ENCODE measurements at regions not wholly inside any gene's neighbourhood (a gene's known extent, or its start where the extent isn't known, plus 50 kb on each side); places are given as distances from the start of the nearest gene placed in this dataset.
"Not testable (repeated sequence)": the region's sequence is repeated elsewhere in the genome, so short reads cannot be mapped to it uniquely, and the experiment has no call there.

DNA sequence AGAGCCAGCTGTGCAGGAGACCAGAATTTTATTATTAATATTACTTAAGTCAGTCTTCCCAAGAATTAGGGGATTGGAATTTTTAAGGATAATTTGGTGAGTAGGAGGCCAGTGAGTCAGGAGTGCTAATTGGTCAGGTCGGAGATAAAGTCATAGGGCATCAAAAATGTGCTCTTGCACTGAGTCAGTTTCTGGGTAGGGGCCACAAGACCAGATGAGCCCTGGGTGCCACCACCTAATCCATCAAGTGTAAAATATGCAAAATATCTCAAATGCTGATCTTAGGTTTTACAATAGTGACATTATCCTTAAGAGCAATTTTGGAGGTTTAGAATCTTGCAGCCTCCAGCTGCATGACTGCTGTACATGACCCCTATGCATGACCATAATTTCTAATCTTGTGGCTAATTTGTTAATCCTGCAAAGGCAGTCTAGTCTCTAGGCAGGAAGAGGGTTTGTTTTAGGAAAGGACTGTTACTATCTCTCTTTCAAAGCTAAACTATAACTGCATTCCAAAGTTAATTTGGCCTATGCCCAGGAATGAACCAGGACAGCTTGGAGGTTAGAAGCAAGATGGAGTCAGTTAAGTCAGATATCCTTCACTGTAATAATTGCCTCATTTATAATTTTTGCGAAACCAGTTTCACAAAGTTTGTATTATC, 215.9 kb downstream of the RNF152 start:
- no peak for DNase-seq

DNA sequence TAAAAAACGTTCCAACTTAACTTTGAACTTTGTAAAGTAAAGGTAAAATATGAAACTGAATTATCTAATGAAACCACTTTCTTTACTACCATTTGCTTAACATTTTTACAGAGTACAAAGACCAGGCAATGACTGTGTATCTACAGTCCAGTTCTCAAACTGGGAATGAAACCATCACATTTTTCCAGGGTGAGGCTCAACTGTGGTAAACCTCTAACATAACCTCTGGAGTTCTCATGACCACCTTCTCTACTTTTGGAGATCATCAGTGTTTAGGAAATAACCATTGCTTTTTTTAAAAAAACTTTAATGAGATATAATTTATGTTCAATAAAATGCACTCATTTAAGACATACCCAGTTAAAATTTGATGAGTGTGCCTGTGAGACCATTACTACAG, 223.5 kb downstream of the RNF152 start:
- no peak for DNase-seq

DNA sequence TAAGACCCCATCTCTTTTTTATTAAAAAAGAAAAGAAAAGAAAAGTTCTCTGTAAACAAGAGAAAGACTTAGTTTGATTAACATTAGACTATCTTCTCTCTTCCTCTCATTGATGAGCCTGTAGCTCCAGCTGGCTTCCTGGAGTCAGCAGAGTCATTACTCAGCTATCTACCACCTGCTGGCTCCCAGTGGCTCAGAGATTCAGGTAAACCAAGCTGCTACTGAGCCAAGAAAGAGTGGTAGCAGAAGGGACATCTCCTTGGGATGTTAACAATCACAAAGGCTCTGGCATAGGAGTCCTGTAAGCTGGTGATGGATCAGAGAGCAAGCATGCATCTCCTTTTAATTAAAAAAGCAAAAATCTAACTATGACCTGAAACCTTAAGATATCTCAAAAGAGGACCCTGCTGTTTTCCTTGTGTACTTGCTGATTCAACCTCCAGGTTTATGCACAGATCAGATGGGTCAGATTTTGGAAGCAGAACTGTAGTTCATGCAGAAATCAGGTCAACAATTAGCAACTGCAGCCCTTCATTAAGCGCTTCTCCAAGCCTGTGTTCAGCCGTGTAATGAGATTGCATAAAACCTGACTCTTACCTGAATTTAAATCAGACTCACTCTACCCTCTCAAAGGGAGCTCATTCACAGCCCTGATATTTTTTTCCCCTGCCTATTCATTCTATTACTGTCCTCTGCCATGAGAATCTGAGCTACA, 225.8 kb downstream of the RNF152 start:
- no peak for DNase-seq

DNA sequence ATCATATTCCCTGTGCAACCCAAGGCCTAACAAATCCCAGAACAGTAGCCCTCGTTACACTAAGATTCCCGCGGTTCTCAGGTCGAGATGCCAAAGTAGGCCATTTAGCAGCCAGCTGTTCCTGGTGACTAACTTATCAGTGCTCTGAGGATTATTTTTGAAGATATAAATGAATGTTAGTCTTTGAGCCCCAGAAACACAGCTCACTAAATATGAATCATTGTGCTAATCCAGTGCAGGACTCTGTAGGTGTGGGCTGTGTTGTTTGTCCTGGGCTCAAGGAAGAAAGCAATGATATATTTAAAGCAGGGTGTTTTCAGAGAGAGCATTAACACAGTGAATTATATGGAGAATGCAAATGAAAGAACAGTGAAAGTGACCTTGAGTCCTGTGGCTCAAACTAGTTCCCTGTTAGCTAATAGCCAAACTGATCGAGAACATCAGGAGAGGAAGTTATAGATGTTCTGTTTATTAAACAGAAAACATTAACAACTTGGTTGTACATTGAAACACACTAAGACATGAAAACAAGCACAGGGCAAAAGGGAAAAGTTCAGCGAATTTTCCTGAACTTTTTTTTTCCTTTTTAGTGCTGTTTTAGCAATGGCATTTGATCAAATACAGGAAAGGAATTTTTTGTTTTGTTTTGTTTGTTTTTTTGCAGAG, 228.3 kb downstream of the RNF152 start:
- no peak for DNase-seq

DNA sequence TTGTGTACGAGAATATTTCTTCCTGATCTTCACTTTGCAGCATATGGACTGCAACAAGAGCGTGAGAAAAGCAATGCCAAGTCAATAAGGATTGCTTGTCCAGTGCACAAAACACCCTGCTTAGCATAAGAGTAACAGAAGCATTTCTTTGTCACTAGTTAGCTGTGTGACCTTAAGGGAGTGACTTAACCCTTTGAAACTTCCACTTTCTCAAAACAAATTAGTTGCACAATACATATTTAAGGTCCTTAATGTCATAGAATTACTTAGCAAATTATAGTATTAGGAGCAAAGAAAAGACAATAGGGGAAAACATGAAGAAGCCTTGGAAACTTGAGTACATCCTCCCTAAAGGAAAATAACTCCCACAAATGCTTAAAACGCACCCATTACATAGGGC, 230.1 kb downstream of the RNF152 start:
- no peak for DNase-seq

DNA sequence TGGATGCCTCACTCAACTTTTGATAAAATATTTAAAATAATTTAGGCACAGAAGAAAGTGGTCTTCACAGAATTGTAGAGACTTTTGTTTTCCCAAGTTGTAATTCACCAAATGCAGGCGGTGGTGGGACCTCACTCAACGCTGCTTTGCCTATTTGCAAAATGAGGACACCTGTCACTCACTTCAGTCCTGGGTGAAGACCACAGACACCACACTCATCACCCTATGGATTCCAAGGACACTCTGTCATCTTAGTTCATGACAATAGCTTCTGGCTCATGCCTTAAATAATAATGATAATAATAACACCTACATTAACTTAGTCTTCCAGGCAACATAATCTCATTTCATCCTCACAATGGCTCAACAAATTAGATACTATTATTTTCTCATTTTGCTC, 234.4 kb downstream of the RNF152 start:
- no peak for DNase-seq

DNA sequence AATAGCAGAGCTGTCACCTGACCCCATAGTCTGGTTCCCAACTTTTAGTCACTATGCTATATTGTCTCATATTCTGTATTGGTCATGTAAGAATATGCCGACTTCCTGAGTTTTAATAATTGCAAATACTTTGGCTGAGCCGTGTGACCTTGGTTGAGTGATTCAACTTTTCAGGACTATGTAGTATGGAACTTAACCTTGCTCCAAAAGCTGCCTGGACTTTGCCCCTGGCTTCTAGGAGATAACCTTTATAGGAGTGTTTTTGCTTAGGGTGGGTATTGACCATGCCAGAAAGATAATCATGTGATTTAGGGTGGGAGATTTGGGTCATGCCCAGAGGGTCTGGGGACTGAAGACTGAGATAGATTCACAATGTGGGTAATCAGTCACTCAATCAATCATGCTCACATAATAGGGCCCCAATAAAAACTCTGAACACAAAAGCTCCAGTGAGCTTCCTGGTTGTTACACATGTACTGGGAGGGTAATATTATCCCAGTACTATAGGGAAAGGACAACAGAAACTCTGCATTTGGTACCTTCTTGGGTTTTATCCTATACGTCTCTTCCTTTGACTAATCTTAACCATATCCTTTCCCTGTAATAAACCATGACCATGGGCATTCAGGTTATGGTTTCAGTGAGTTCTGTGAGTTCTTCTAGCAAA, 235.6 kb downstream of the RNF152 start:
- no peak for DNase-seq

DNA sequence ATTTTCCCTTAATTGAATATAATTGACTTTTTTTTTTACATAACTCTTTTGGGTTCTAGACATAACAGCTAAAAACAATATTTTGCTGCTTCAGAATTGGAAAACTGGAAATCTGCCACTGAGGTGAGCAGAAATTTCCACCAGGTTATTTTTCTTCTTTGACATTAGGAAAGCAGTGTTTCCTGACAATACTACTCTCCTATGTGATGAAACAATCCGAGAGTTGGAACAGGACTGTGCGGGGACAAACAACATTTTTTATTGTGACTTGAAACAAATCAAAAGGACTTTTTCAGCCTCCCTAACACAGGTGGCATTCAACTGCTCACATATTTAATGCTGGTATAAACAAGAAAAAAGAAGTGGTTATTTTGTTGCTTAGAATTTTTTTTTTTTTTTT, 237.2 kb downstream of the RNF152 start:
- no peak for DNase-seq

DNA sequence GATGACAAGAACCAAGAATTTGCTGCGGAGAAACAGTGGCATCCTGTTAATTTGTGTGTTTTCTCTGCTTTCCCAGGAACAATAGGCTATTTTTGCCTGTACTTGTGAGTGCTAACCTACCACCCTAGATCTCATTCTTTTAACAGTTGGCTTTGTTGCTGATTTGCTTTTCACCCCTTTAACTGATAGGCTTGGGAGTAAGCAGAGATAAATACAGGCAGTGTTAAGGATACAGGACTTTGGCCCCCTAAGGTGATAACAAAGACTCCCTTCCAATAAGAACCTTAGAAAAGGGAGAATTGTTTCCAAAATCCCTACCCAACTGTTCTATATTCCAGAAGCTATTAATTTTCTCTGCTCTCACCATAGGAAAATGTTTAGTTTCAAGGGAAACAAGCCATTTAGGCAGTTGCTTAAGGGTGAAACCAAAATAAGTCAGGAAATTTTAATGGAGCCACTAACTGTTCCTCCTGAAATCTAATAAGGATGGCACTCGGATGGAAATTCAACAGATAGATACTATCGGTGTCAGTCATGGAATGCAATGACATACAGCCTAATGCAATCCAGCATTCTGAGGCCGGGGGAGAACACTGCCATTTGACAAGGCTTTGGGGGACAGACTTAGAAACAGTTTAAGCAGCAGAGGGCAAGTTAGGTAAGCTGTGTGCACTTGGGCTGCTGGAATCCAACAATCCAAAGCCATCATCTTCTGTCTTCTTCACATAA, 238.8 kb downstream of the RNF152 start:
- no peak for DNase-seq

DNA sequence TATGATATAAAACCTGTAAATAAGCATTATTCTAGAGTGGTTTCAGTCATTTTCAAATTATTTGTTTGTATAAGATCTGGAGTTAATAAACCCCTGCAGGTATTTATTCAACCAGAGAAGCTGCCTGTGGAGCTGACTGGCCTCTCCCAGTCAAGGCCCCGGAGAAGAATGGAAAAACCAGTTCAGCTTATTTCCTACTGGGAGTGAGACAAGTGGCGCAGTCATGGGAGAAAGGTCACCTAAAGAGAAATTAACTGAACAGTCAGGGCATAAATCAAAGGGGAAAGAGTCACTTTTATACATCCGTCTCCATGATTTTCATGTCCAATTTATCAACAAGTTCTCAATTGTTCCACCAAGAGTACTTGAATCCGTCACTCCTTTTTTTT, 240.9 kb downstream of the RNF152 start:
- DNase-seq = no peak

DNA sequence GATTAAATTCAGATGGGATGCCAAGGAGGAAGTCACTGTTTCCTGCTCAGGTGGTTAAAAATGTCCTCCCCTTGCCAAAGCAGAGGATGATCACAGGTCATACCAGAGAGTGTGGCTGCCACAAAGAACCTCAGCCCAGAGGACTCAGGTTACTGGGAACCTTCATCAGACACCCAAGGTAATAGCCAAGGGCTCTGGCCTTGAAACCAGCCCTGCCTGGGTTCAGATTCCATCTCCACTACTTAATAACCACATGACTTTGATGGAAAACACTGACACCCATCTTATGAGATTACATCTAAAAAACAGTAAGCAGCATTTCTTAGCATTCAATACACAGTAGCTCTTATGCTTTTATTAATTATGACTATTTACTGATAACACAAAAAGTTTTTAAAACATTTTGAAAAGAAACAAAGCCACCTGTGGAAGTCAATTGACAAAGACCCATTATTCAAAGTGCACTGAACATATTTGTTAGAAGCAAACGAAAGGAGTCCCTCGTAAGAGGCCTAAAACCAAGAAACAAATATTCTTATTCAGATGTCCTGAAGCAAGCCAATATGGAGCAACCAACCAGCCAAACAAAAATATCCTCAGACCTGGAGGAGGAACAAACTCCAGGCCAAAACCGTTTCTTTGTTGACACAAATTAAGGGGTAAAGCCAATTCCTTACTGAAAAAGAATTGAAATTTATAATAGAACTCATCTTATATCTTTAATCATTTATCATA, 241.5 kb downstream of the RNF152 start:
- DNase-seq = no peak

DNA sequence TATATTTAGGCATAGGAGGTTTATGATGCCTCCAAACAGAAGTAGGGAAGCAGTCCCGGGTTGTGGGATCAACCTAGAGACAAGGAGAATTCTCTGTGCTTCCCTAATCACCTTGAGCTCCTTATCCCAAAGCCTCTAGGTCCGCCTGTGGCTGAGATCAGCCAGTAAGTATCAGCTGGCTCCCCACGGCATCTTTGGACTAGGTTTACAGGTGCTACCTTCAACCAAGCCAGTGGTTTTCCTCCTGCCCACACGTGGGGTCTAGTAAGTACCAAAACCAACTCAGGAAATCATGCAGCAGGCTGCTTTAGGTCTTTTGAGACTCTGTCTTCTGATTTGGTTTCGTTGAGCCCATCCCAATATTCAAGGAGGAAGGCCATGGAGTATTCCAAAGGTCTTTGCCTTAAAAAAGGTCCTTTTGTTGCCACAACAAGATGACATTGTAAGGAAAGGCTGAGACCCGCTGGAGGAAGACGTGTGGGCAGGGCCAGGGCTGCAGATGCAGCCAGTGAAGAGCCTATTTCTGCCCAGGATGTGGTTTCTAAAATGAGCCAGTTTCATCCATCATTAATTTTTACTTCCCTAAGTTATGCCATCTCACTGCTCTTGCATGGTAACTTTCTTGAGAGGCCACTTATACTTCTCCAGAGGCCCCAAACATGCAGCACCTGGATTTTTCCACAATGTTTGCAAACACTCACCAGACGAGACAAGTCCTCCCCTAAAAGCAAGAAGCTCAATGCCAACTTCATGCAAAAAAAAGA, 248.7 kb downstream of the RNF152 start:
- no peak for DNase-seq

DNA sequence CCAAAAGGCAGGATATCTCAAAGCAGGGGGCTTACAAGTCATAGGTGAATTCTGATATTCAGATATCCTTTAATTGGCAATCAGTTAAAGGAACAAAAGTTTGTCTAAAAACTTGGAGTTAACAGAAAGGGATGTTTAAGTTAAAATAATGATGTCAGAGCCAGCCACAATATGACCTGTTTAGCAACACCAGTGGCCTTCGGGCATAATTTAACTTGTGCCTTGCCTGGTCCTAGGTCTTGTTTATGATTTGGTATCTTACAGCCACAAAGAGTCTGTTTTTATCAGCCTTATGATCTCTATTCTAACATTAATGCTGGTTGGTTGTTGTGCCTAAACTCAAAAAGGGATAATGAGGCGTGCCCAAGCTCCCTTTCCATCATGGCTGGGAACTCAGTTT, 252.9 kb downstream of the RNF152 start:
- no peak for DNase-seq

DNA sequence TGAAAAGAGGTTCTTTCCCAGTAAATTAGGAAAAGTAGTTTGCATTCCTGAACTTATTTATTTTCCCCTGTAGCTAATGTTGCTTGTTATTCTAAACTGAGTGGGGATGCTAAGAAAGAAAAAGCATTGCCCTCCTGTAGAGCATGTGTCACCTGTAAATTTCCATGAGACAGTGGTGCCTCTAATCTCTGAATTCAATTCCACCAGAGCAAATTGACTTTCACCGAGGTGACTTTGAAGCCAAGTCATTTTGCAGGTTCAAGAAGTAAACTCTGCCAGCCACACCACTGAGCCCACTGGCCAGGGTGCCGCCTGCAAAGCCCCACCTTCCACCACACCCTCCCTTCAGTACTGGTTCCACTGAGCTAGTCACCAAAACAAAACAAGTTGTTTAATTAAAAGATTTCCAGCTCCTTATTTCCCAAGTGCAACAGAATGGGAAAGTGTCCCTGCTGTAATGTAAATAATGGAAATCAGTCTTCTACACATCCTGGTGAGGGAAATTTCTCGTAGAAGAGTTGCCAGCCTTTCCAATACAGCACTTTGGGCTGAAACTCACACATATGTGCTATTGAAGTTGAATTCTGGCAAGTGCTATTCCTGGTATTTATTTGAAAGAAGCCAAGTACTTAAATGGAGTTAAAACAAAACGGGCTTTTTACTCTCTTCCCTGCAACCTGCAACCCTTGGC, 254.8 kb downstream of the RNF152 start:
- DNase-seq = peak; percentile 17

DNA sequence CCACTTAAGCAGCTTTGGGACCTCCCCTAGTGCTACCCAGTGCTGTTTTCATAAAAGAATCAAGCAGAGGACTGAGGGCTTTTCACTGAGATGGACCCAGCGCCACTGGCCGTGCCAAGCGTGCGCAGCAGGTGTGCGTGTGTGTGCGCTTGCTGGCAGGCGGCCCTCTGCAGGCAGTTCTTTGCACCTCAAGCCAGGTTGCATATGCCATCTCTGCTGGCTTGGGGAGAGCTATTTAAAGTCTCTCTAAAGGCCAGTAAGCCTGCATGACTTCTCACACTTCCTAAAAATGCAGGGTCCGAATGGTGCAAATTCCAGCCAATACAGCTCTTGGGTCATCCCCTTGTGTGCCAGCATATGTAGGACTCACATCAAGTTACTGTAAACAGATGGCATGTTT, 255.5 kb downstream of the RNF152 start:
- DNase-seq = no peak

DNA sequence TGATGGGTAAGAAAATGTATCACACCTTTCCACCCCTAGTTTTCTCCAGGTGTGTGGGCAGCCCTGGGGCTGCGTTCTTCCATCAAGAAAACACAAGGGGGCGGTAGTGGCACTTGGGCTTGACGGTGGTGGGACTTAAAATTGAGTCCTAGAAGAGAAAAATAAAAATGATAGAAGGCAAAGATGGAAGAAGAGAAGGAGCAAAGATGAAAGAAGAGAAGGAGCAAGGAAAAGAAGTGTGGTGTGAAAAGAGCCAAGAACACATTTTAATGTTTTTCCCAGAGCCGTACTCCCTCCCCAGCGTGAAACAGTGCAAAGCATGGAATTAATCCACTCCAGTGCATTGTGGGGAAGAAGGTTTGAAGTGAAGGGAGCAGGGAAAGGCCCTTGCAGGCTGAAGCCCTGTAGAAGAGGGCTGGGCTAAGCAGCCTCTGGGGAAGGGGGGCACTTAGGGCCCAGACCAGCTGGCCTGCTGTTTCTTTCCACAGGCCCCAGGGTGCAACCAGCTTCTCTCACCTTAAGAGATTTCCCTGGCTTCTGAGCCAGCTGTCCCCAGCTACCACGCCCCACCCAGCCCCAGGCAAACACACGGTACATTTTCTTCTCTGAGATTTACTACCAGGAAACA, 256.8 kb downstream of the RNF152 start:
- DNase-seq = peak; percentile 34

DNA sequence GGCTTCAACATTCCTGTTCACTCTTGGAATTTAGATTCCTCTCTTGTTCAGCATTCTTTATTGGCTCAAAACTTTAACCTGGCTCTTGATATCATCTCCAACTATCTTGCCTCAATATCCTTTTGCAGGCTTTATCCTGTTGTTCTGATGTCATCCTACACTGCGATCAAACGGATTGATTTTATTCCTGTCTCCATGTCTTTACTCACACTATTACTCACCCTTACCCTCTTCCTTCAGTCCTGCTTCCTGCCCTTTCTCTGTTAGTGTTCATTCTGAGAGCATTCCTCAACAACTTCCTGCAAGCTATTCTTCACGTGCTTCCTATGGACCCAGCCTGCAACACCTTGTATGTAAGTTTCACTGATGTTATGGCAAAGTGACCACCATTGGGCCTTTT, 264.7 kb downstream of the RNF152 start:
- DNase-seq = no peak

DNA sequence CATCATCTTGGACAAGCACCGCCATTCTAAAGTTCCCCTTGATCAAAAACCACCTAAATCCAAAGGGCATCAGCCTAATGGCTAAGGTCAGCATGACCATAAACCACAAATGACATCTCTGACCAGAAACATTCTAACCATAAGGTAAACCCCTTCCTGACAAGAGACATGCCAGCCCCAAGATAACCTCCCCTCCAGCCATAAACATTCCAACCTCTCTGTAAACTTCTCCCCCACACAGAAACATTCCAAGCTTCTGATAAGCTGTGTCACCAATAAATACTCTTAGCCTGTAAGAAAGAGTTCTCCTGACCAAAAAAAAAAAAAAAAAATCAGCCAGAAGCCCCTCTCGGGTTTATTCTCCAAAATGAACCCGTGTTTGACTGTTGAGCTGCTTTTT, 268.2 kb downstream of the RNF152 start:
- not testable (repeated sequence) for DNase-seq

DNA sequence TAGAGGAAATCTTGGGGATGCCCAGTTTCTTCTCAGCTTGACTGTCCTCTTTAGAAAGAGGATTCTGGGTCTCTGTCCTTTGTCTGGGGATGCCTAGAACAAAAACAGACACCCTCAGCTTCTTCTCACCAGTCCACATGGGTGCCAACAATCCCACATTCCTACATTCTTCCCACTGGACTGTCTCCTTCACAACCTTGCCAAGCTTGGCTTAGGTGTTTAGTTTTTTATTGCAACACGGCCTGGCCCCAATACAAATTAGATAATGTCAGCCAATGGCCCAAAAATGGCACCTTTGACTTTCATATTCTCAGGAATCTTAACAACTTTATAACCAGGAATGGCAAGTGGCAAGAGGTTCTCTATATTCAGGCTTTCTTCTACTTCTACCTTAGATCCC, 273.0 kb downstream of the RNF152 start:
- DNase-seq = no peak

DNA sequence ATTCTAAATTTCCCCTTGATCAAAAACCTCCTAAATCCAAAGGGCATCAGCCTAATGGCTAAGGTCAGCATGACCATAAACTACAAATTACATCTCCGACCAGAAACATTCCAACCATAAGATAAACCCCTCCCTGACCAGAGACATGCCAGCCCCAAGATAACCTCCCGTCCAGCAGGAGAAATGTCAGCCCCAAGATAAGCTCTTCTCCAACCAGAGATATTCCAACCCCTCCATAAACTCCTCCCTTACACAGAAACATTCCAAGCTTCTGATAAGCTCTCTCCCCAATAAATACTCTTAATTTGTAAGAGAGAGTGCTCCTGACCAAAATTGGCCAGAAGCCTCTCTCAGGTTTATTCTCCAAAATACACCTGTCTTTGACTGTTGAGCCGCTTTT, 274.0 kb downstream of the RNF152 start:
- DNase-seq = no peak
